GM19452 (cell line): ENCODE measurements at regions not wholly inside any gene's neighbourhood (a gene's known extent, or its start where the extent isn't known, plus 50 kb on each side); places are given as distances from the start of the nearest gene placed in this dataset.
"Not testable (repeated sequence)": the region's sequence is repeated elsewhere in the genome, so short reads cannot be mapped to it uniquely, and the experiment has no call there.

Source experiments
- ATAC-seq: cut with Tn5 transposase; IDR thresholded peaks from one replicate; pipeline ENCODE4 v1.9.1; 2021; ENCODE audit not compliant: unreplicated experiment

DNA sequence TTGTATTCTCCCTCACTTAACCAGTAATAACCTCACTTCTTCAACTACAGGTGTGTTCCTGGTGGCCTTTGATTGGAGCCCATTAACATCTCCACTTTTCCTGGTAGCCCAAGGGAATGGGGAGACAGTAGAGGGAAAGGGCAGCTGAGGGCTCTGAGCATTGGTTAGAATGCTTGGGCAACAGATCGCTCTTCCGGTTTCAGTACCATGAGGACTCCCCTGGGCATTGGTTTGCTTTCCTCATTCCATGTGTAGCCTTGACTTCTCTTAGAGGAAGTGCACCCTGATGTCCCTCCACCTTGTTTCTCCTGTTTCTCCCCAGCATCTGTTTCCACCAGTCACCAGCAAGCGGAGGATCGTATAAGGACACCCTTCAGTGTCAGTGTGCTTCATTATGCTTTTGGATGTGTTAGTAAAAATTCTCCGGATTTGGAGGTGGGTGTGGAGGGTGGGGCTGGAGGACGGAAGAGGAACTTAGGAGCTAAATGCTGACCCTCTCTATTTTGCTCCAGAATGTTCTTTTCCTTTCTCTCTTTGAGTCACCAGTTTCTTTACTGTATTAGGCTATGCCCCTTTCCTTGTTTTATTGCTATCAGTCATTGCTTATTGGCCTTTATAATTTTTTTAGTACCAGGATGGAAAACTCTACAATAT, 50.6 kb upstream of the ZNG1B start:
- not testable (repeated sequence) for ATAC-seq

DNA sequence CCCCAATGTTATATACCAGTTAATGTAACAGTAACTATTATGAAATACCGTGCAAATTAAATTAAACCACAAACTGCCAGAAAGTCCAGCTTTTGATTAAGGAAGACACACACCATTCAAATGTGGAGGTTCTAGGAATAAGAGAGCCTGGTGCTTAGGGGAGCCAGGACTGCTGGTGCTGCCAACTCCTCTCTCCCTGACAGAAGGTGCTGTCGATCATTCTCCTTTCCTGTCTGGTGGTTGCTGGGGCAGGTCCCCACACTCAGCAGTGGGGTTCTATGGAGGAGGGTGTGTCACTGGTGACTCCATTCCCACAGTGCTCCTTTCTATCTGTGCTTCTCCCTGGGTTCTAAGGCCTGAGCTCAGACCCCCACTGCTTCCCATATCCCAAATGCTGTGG, 57.9 kb upstream of the ZNG1B start:
- ATAC-seq = not testable (repeated sequence)

DNA sequence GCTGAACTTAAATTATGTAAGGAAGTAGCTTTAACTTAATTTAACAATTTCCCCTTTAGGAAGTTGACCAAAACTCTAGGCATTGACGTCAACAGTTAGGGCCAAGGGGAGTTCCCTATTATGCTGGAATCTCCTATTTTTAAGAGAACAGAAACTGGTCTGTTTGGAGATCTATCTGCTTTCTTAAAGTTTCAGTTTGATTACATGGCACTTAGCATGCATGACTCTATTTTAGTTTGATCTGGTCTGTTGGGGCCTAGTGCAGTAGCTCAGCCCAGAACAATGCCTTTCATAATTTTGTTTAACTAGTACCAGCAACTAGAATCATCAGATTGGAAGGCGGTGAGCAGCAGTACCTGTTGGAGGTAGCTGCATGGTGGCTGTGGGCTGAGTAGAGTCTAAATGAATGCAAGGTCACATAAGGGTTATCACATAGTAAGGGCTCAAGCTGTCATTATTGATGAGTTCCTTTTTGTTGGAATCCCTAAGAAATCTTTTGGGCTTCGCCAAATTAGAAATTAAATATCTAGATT, 60.5 kb upstream of the ZNG1B start:
- ATAC-seq = peak; percentile 83

DNA sequence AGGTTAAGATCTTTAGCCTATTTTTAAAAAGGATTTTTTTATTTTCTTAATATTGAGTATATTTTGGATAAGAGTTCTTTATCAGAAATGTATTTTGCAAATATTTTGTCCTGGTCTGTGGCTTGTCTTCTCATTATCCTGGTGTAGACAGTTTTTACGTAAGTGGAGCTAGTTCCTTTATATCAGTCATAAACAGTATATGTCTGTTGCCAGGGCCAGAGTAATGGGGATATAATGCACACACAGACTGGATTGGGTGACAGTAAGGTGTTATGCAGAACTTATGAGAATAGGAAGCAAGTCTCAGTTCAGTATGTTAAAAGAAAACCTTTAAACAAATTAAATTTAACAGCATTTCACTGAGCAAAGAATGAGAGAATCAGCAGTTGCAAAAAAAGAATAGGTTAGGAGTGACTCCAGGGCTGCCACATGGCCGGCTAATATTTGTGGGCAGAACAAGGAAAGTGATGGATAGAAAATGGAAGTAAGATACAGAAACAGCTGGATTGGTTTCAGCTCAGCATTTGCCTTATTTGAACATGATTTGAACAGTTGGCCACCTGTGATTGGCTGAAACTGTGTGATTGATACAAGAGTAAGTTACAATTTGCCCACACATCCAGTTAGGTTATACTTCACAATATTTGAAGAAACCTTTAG, 61.1 kb upstream of the ZNG1B start:
- peak; percentile 28 for ATAC-seq

DNA sequence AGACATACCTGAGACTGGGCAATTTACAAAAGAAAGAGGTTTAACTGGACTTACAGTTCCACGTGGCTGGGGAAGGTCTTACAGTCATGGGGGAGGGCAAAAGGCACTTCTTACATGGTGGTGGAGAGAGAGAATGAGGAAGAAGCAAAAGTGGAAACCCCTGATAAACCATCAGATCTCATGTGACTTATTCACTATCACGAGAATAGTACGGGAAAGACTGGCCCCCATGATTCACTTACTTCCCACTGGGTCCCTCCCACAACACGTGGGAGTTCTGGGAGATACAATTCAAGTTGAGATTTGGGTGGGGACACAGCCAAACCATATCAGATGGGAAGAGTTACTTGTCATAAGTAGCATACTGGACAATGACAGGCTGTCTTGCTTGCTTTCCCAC, 62.6 kb upstream of the ZNG1B start:
- ATAC-seq = not testable (repeated sequence)

DNA sequence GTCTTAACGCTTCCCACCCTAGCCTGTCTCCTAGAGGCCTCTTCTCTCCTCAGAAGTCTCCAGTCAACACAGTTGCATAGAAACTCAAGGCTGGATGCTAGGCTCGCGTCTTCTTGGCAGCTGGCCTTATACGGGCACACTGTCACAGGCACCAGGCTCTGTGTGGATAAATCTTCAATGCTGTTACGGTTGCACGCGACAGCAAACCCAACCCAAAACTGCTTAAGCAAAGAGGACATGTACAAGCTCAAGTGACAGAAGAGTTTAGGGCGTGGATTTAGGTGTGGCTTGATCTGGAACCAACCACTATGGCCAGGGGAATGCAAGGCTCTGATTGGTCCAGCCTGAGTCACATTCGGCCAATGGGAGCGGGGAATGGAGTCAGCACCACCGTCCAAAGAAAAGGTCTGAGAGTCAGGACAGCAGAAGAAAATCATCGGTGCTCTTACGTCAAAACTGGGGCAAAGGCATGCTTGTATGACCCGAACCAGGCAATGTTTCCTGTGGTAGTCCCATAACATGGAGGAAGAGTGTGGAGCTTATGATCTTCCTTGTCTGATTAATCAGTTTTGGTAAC, 65.1 kb upstream of the ZNG1B start:
- ATAC-seq = not testable (repeated sequence)

DNA sequence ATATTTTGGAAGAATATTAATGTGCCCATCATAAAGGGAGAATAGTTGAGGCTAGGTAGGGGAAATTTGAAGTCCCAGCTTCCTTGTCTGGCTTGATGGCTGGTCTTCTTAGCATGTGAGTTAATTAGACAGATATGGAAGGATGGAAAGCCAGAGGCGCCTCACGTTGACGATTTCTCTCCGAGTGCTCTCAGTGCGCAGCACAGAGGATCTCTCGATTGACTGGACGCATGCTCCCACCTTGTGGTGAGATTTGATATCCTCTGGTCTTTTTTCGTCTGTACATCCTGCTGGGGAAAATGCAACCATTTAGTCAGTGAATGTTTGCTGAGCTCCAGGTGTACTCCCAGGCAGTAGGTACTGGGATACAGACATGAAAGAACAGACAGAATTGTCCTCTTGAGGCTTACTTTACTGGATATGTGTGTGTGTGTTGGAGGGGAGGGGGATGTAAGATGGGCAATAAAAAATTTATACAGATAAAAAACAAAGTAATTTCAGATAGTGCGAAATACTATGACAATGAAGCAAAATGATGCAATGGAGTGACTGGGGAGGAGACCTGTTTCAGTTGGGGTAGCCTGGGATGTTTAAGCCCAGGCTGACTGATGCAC, 66.9 kb upstream of the ZNG1B start:
- ATAC-seq = peak; percentile 60

DNA sequence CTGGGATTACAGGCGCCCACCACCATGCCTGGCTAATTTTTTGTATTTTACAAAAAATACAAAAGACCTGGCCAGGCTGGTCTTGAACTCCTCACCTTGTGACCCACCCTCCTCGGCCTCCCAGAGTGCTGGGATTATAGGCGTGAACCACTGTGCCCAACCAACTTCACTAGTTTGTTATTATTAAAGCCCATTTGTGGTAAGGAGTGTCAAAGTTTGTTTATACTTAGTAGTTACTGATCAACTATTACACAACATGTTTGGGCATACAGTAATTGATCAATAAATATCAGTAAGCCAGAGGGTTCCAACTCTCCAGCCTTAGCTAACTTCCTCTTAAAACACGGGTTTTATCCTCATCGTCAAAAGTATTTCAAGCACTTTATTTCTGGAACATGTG, 67.5 kb upstream of the ZNG1B start:
- ATAC-seq = no peak

DNA sequence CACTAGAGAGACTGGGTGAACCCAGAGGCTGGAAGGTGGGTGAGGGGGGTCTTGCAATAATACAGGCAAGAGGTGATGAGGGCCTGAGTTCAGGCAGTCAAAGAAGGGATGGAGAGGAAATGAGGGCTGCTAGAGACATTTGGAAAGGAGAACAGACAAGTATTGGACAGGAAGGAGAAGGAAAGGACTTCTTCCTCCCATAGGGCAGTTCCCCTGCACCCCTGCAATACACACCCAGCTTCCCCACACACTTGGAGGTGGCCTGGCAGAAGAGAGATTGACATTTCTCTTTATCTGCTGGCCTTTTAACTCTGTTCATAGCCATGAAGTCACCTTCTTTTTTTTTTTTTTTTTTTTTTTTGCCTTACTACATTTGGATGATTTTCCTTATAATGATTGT, 68.9 kb upstream of the ZNG1B start:
- not testable (repeated sequence) for ATAC-seq

DNA sequence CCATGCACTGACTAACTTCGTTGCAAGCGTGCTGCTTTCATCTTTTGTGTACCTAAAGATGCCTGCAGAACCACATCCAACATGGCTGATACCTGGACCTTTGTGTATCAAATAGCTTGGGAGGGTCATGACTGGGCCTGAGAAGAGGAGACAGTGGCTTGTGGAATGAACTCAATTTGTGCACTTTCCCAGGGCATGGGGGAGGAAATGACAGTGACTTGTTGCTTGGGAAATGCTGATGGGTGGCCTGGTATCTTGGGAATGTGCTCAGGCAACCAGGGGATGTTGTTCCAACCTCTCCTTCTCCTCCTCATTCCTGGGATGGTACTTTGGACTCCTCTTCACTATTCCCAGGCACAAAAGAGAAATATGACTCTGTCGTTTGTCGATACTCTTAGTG, 70.7 kb upstream of the ZNG1B start:
- ATAC-seq = not testable (repeated sequence)

DNA sequence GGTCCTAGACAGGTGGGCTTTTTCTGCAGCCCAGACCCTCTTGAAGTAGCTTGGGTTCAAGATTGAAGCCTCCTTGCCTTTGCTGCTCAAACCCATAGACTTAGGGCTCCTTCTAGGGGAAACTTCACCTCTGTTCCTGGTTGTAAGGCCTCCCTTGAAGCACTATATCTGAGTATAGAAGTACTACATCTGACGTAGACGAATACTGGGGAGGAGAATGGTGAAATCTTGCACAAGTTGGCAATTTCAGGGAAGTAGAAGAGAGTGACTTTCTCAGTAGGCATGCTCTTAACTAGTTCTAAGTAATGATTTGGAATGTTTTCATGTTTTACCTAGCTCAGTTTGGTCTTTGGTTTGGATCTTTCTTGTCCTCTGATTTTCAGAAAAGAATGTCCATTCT, 71.7 kb upstream of the ZNG1B start:
- not testable (repeated sequence) for ATAC-seq

DNA sequence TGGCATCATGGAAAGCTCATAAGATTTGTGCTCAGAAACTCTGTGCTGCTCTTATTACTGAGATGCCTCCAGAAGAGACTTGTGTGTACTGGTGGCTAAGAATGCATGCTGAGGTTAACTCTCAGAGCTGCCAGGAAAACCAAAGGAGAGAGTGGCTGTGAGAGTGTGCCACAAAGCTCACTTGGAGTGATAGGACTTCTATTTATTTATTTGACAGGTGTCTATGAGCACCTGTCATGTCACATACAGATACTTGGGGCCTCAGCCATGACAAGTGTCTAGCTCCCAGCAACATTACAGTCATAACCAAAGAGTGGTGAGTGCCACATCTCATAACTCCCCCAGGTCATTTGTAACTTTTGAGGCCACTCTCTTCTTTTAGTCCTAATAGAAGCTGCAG, 72.2 kb upstream of the ZNG1B start:
- not testable (repeated sequence) for ATAC-seq

DNA sequence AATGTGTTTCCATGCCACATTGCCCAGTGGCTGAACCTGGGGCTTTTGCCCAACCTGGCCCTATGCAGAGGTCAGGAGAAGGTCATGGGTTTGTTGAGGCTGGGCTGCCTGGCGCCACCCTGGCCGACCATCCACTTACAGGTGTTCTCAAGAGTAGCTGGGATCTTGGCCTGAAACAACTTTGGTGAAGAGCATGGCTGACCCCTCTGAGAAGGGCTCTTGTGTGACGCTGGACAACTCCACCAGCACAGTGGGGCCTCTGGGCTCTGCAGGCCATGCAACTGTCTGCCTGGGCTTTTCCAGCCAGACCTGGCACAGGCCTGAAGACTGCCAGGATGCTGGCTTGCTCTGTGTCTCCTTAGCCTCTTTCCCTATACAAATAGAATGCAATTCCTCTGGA, 76.4 kb upstream of the ZNG1B start:
- no peak for ATAC-seq

DNA sequence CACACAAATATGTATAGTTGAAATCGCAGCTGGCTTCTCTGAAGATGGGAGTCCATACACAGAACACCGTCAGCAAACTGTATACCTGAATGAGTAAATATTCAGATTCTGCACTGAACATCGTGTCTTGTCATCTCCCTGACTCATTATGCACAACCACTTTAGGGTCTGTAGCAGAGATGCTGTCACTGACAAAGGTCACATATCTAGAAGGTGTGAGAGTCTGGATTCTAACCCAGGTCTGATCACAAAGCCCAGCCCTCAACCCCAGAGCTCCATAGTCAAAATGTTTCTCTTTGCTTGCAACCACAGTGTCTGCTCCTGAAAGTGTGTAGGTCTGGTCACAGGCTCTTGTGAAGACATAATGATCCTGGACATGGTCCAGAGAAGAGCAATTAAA, 78.3 kb upstream of the PAX8 start:
- ATAC-seq = no peak

DNA sequence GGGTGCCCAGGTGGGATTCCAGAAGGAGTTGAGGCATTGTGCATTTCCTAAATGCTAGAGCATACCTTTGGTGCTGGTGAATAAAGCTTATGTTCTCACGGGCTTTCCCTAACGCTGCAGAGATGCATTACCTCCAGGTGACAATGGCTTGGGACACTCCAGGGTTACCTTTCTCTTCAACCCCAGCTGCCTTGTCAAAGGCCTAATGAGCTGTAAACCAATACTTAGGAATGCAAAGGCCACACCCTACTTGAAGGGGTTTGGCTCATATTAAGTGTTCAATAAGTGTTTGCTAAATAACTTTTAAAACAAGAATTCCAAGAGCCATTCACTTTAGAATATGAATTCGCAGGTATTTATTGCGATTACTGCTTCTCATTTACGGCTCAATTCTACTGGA, 77.6 kb upstream of the PAX8 start:
- ATAC-seq = not testable (repeated sequence)

DNA sequence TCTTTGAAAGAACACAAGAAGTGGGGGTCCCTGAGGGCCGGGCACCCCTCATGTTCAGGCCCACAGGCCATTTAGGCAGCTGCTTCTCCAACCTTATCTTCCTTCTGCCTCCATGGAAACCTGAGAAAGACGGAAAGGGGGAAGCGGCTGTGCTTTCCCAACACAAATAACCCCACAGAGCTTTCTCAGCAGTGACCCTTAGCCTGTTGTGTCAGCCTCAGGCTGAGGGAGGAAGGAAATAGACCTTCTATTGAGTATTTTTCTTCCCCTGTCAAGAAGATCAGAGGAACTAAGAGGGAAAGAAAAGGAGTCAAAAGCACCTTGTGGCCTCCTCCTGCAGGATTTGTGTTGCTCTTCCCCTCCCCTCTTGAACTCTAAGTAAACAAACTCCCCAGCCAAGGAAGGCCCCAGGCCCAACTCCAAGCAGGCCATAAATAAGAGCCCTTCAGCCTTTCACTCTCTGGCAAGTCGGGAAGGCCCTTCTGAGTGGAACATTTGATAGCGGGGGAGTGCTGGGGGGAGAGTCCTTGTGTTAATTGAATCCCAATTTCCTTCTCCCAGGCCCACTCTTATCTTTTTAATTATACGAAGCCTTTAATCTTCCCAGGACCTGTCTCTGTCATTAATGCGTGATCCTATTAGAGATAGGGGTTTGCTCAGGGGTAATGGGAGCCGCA, 76.8 kb upstream of the PAX8 start:
- ATAC-seq = not testable (repeated sequence)

DNA sequence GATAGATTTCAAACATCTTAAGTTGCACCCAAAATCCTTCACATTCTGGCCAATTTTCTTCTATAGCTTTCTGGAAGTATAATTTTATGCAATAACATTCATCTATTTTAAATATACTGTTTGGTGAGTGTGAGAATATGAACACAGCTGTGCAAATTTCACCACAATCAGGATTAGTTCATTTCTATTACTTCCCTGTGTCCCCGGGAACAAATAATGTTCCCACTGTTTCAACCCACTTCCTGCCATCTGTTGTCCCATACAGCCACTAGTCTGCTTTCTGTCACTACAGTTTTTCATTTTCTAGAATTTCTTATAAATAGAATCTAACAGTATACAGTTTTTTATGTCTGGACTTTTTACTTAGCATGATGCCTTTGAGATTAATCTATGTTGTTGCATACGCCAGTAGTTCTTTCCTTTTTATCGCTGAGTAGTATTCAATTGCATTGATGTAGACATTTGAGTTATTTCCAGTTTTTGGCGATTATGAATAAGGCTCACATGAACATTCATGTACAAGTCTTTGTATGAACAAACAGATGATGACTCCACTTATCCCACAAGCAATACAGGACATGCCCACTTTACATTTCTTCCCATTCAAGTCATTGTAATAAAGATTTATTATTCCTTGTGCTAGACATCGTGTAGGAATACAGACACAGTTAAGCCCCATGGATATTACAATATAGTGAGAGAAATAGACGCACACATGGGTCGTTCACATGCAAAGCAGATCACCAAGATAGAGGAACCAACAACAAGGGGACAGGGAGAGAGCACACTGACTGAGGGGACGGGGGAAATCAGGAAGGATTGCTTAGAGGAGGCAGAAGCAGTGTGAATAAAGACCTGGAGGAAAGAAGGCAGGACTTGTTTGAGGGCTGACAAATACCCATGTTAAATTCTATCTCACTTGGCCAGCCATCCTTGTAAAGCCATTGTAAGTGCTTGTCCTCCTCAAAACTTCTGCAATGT, 72.9 kb upstream of the PAX8 start:
- no peak for ATAC-seq

DNA sequence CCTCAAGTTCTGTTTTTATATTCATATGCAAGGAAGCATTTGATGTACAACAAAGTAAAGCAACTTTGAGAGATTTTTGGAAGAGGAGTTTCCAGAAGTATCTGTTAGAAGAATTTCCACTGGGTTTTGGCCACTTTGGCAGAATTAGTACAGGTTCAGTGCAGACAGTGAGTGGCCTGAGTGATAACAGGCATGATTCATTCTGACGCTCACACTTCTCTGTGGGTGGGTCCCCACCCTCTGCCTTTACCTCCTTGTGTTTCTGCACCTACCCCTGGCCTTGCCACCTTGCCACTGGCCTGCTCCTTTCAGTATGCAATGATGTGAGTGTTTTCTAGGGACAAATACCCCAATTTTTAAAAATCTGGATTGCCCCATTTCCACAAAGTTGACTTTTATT, 65.1 kb upstream of the PAX8 start:
- not testable (repeated sequence) for ATAC-seq

DNA sequence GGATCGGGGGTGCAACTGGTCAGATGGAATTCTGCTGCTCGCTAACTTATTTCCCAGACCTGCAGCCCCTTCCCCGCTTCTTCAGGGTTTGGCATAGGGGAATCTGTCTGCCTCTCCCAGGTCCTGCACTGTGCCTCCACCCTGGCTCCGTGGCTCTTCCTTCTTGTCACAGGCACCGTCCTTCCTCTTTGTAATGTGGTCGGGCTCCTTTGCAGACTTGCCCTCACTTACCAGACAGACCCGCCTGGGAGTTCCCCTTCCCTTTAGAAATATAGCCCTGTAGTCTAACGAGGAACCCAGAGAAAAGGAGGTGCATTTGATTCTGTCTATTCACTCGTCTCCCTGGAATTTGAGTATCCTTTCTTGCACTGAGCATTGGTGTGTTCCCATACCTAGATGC, 63.9 kb upstream of the PAX8 start:
- no peak for ATAC-seq

DNA sequence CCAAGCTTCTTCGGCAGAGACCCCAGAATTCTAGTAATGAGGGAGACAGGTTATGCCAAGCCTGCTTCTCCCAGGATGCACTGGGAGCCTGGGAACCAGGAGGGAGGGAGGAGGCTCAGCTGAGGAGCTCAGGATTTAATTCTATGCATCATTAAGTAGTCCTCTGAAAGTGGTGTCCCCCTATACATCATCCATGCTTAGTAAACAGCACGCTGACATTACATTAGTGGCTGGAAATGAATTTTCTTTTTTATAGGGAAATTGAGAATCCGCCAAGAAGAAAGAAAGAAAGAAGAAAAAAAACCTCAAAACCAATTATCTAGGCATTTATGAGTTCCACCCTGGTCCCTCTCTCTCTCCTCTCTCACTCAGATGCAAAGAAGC, 63.1 kb upstream of the PAX8 start:
- ATAC-seq = not testable (repeated sequence)
